ENCODE measurements at regions not wholly inside any gene's neighbourhood (a gene's known extent, or its start where the extent isn't known, plus 50 kb on each side); places are given as distances from the start of the nearest gene placed in this dataset.
A peak's percentile ranks its signal among the peaks of the same experiment; 100 is the strongest.

GRCh38 chr1:94325377-94326302, 88.3 kb upstream of the ARHGAP29 start:
- peak; percentile 100 for DNase-seq (ENCODE audit: low read depth)

- peak; percentile 81 for DNase-seq (ENCODE audit: low read depth)
Measured at GRCh38 chr1:94324178-94324544, 86.8 kb upstream of the ARHGAP29 start.

- DNase-seq (ENCODE audit: low read depth) = peak; percentile 70
Measured at GRCh38 chr1:94323311-94324177, 86.2 kb upstream of the ARHGAP29 start.

- DNase-seq (ENCODE audit: low read depth) = peak; percentile 79
Measured at GRCh38 chr1:94322696-94323095, 85.3 kb upstream of the ARHGAP29 start.

GRCh38 chr1:94321662-94322061, 84.3 kb upstream of the ARHGAP29 start:
- no peak for DNase-seq (ENCODE audit: low read depth)

- peak; percentile 38 for DNase-seq (ENCODE audit: low read depth)
Measured at GRCh38 chr1:94319319-94320102, 82.1 kb upstream of the ARHGAP29 start.

- DNase-seq (ENCODE audit: low read depth) = no peak
Measured at GRCh38 chr1:94318505-94319030, 81.2 kb upstream of the ARHGAP29 start.

GRCh38 chr1:94317790-94318188, 80.4 kb upstream of the ARHGAP29 start:
- DNase-seq (ENCODE audit: low read depth) = no peak

- peak; percentile 69 for DNase-seq (ENCODE audit: low read depth)
Measured at GRCh38 chr1:94316836-94317789, 79.7 kb upstream of the ARHGAP29 start.

GRCh38 chr1:94316183-94316582, 78.8 kb upstream of the ARHGAP29 start:
- DNase-seq (ENCODE audit: low read depth) = no peak

GRCh38 chr1:94315552-94316116, 78.2 kb upstream of the ARHGAP29 start:
- no peak for DNase-seq (ENCODE audit: low read depth)

- no peak for DNase-seq (ENCODE audit: low read depth)
Measured at GRCh38 chr1:94314222-94314858, 77.0 kb upstream of the ARHGAP29 start.

- DNase-seq (ENCODE audit: low read depth) = no peak
Measured at GRCh38 chr1:94310570-94311270, 73.3 kb upstream of the ARHGAP29 start.

- DNase-seq (ENCODE audit: low read depth) = no peak
Measured at GRCh38 chr1:94309829-94310569, 72.6 kb upstream of the ARHGAP29 start.

GRCh38 chr1:94309216-94309615, 71.8 kb upstream of the ARHGAP29 start:
- no peak for DNase-seq (ENCODE audit: low read depth)

GRCh38 chr1:94306521-94306920, 69.1 kb upstream of the ARHGAP29 start:
- DNase-seq (ENCODE audit: low read depth) = no peak

GRCh38 chr1:94305704-94306103, 68.3 kb upstream of the ARHGAP29 start:
- DNase-seq (ENCODE audit: low read depth) = peak; percentile 71

GRCh38 chr1:94304553-94304952, 67.2 kb upstream of the ARHGAP29 start:
- DNase-seq (ENCODE audit: low read depth) = peak; percentile 86

Measured in ELR (cell line).